ENCODE measurements at regions not wholly inside any gene's neighbourhood (a gene's known extent, or its start where the extent isn't known, plus 50 kb on each side); places are given as distances from the start of the nearest gene placed in this dataset.
"Not testable (repeated sequence)": the region's sequence is repeated elsewhere in the genome, so short reads cannot be mapped to it uniquely, and the experiment has no call there.

DNA sequence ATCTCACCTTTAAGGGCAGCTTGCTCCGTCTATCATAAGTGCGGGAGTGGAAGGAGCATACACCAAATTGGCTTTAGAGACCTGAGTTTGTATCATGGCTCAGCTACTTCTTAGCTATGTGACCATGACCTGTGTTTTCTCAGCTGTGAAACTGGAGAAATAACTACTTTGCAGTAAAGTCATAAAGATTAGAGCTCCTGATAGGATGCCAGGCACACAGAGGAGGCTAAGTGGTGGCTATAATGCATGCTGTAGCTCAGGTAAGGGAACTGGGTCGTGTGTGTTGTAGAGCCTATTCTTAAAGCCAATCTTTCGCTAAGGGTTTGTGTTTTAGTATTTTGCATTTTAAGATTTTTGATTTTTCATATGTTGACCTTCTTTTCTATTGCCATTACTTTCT, 451.5 kb upstream of the MAN1A1 start:
- in situ Hi-C loops (cut with HindIII; ENCODE audit: low pct_unique_long_range_greater_than_20kb, low sequenced_read_pairs) = no loop called here
- DNase-seq (ENCODE audit: low read depth) = no peak

DNA sequence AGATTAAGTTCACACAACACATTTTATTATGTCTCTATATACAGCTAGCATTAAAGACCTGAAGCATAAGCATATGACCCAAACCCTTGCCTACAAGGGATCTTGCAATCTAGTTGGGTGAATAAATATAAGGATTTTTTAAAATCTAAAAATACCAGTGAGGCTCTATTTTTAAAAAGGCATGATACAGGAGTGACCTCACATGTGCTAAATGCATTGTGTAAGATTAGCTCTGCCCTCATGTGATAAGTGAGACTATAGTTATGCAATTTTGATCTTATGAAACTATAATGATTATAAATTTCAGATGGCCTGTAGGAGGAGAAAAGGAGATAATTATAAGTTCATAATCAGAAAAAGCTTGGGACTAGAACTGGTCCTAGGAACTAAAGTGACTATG, 451.0 kb upstream of the MAN1A1 start:
- in situ Hi-C loops (cut with HindIII; ENCODE audit: low pct_unique_long_range_greater_than_20kb, low sequenced_read_pairs) = no loop called here
- no peak for DNase-seq (ENCODE audit: low read depth)

DNA sequence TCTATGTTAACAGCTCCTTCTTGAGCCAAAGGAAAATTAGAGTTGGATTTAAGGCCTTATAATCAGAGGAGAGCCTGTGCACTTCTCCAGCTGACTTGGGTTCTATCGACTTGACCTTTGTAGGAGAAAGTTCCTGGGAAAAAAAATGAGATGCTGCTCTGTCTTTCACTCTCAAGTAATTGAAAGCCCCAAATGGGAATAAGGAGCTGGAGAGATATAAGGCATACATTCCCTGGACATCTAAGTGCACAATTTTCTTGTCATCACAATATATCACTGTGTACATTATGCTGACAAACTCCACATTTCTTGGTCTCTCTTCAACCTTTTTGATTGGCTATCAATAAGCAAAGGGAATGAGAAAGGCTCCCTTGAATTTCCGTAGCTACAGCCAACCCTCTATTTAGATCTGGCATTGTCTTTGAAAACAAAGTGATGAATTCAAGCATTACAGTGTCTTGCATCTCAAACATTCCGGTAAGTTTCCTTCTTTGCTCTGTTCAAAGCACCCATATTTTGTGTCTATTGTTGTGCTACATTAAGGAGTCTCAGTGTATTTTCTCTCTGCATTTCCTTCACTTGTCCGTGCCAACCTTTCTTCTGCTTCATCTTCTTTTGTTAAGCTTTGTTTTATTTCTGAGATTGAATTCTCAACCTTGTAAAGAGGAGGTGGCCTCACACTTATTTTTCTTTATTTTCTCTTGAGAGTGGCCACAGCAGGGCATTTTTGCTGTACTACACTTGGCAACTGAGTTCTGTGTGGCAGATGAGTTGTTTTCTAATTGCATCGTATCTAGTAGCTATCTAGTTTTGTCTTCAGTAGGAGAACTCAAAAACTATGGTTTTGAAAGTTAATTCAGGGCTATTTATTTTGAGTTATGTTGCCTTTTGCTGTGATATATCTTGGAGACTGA, 450.3 kb upstream of the MAN1A1 start:
- no peak for DNase-seq (ENCODE audit: low read depth)
- in situ Hi-C loops (cut with HindIII; ENCODE audit: low pct_unique_long_range_greater_than_20kb, low sequenced_read_pairs) = no loop called here

DNA sequence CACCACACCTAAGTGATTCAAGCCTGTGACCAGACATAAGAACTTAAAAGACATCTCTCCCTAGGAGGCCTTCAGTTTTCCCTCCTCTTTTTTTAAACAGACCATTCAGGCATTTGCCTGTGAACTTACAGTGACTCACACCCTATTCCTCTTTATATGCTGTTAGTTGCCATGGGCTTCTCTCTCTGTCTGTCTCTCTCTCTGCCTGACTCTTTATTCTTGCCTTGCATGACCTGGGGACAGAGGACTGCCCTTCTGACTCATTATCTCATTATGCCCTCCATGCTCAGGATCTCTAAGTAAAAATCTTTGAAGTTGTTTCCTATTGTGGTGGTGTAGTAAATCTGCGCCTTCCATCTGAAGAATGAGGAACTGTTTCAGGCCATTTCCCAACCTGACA, 442.2 kb upstream of the MAN1A1 start:
- in situ Hi-C loops (cut with HindIII; ENCODE audit: low pct_unique_long_range_greater_than_20kb, low sequenced_read_pairs) = no loop called here
- DNase-seq (ENCODE audit: low read depth) = no peak

- in situ Hi-C loops (cut with HindIII; ENCODE audit: low pct_unique_long_range_greater_than_20kb, low sequenced_read_pairs) = no loop called here
- DNase-seq (ENCODE audit: low read depth) = no peak
These were observed 431.8 kb upstream of the MAN1A1 start for GRCh38 chr6:119781365-119781764.

GRCh38 chr6:119768201-119768600, 418.6 kb upstream of the MAN1A1 start:
- in situ Hi-C loops (cut with HindIII; ENCODE audit: low pct_unique_long_range_greater_than_20kb, low sequenced_read_pairs) = no loop called here
- no peak for DNase-seq (ENCODE audit: low read depth)

DNA sequence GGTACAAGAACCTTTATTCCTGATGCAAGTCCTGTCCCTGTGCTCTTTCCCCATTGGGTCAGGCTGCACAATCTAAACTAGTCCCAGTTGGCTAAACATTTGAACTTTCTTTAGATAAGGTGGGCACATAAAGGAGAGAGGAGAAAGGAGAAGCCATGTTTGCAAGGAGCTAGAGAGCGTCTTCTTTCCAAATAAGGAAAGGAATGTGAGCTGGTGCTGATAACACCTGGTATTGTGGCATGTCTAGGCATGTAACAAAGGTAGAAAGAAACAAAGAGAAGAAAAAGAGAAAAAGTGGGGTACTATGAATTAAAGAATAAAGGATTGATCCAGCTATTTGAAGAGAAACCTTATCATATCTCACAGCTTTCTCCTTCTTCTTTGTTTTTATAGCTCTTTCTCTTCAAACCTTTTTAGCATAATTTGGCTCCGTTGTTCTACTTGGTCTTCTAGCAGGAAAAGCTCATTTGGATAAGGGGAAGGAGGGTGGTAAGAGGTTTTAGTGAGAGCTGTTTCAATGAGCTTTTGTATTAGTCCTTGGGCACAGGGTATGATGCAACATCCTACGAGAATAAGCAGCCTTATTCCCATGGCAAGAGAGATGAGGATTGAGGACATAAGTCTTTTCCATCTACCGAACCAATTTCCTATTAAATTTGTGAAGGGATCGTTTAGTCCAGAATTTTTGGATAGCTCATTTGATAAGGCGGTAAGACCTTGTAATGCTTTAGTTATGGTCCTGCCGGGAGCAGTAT, 415.5 kb upstream of the MAN1A1 start:
- in situ Hi-C loops (cut with HindIII; ENCODE audit: low pct_unique_long_range_greater_than_20kb, low sequenced_read_pairs) = no loop called here
- no peak for DNase-seq (ENCODE audit: low read depth)

DNA sequence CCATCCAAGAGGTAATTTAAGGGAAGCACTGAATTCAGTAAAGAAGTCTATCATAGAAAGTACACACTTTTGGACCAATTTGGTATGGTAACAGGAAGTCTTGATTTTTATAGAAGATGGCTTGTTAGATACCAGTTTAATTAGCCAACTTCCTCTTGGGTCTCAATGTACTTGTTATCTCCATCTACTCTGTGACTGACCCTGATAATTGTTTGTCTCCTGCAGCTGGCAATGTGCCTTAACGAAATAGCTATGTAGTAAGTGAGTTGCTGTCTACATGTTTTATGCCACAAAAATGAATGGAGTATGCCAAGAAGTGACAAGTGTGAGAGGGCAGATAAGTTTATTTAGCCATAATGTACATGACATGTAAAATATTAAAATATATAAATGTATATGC, 410.5 kb upstream of the MAN1A1 start:
- in situ Hi-C loops (cut with HindIII; ENCODE audit: low pct_unique_long_range_greater_than_20kb, low sequenced_read_pairs) = no loop called here
- no peak for DNase-seq (ENCODE audit: low read depth)

DNA sequence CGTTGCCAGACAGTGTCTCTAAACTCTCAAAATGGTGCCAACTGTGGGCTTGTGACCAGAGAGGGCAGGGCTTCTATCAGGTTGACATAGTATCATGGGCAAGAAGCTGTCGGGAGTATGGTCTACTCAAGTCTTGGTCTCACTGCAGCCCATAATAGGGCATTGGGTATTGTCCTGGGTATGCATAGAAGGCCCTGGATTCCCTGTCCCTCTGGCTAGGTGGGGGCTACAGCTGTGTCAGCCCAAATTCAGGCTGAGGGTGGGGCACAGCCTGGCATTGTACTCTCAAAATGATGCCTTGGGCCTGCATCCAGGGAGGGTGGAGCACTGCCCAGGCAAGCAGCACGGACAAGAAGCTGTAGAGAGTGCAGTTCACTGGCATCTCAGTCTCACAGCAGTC, 408.8 kb upstream of the MAN1A1 start:
- in situ Hi-C loops (cut with HindIII; ENCODE audit: low pct_unique_long_range_greater_than_20kb, low sequenced_read_pairs) = no loop called here
- DNase-seq (ENCODE audit: low read depth) = no peak

- no peak for DNase-seq (ENCODE audit: low read depth)
- in situ Hi-C loops (cut with HindIII; ENCODE audit: low pct_unique_long_range_greater_than_20kb, low sequenced_read_pairs) = no loop called here
These were observed 407.9 kb upstream of the MAN1A1 start for GRCh38 chr6:119757467-119757866.

DNA sequence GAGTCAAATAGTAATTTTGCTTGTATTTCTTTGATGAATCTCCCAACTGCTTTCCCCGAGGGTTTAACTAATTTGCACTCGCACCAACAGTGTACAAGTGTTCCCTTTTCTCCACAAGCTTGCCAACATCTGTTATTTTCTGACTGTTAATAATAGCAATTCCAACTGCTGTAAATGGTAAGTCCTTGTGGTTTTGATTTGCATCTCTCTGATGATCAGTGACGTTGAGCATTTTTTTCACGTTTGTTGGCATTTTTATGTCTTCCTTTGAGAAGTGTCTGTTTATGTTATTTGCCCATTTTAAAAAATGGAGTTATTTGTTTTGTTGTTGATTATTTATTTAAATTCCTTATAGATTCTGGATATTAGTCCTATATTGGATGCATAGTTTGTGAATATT, 399.8 kb upstream of the MAN1A1 start:
- in situ Hi-C loops (cut with HindIII; ENCODE audit: low pct_unique_long_range_greater_than_20kb, low sequenced_read_pairs) = no loop called here
- no peak for DNase-seq (ENCODE audit: low read depth)

- in situ Hi-C loops (cut with HindIII; ENCODE audit: low pct_unique_long_range_greater_than_20kb, low sequenced_read_pairs) = not testable (repeated sequence)
These were observed 399.0 kb upstream of the MAN1A1 start for GRCh38 chr6:119748535-119748934.

GRCh38 chr6:119742188-119742803, 392.7 kb upstream of the MAN1A1 start:
- peak; percentile 10 for DNase-seq (ENCODE audit: low read depth)
- in situ Hi-C loops (cut with HindIII; ENCODE audit: low pct_unique_long_range_greater_than_20kb, low sequenced_read_pairs) = no loop called here

More at GRCh38 chr6:119748535-119748934, 399.0 kb upstream of the MAN1A1 start:
- DNase-seq (ENCODE audit: low read depth) = not testable (repeated sequence)

DNA sequence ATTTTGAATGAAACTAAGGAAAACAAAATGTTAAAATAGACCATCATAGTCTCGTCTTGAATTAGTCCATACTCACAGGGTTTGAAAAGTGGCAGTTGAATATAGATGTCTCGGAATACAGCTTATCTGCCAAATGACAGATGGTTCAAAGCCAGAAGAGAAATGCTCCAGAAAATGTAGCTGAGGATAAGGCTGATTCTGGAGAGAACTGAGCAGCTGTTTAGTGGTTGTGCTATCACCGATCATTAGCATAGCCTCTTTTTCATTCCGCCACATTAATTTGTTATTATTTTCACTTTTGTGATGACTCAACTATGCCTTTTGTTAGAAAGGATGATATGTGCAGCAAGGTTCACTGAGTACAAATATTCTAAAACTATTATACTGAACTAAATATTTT, 390.2 kb upstream of the MAN1A1 start:
- in situ Hi-C loops (cut with HindIII; ENCODE audit: low pct_unique_long_range_greater_than_20kb, low sequenced_read_pairs) = no loop called here
- no peak for DNase-seq (ENCODE audit: low read depth)

- no peak for DNase-seq (ENCODE audit: low read depth)
- in situ Hi-C loops (cut with HindIII; ENCODE audit: low pct_unique_long_range_greater_than_20kb, low sequenced_read_pairs) = no loop called here
These were observed 388.9 kb upstream of the MAN1A1 start for GRCh38 chr6:119738425-119738824.

DNA sequence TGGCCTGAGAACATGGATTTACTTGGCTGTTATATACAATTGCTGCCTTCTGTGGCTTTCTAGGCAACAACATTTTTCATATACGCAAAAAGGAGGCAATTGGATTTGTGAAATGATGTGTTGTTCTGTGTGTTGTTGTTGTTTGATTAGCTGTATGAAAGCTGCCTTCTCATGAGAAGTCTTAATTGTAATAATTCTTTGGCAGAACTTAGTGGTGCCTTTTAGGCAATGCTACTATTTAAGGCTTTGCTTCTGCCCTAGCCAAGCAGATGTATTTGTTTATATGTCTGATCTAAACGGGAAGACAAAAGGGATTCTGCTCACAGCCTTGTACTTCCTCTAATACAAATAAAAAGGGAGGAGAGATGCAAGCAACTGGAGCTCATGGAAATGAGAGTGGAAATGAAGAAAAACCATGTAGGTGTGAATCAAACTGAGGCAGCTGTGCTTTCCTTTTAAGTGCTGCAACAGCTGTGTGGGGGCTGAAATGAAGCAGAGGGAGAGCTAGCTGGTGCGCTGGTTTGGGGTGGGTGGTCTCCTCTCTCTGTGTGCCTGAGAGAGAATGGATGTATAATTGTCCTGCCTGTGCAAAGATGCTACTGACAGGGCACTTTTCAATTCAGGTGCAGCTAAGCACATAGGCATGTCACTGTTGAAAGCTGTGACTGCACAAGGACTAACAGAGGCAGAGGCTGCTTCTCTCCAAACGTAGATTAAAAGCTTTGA, 386.9 kb upstream of the MAN1A1 start:
- DNase-seq (ENCODE audit: low read depth) = no peak
- in situ Hi-C loops (cut with HindIII; ENCODE audit: low pct_unique_long_range_greater_than_20kb, low sequenced_read_pairs) = no loop called here

- no peak for DNase-seq (ENCODE audit: low read depth)
- in situ Hi-C loops (cut with HindIII; ENCODE audit: low pct_unique_long_range_greater_than_20kb, low sequenced_read_pairs) = no loop called here
These were observed 386.0 kb upstream of the MAN1A1 start for GRCh38 chr6:119735530-119735929.

DNA sequence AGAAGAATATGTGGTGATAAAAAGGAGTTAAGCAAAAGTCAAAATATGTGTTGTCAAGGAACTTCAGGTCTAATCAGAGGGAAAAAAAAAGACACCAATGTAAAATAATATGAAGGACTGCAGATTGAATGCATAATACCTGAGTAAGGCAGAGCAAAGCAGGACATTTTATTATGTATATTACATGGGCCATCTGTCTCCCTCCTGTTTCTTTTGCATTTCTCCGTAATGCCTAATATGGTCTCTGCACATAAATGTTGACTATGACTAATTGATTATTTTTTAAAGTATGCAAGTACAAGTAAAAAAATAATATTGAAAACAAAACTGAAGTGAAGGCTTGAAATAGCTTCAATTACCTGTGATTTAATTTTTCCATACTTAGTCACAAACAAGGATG, 384.7 kb upstream of the MAN1A1 start:
- in situ Hi-C loops (cut with HindIII; ENCODE audit: low pct_unique_long_range_greater_than_20kb, low sequenced_read_pairs) = no loop called here
- no peak for DNase-seq (ENCODE audit: low read depth)

- DNase-seq (ENCODE audit: low read depth) = no peak
- in situ Hi-C loops (cut with HindIII; ENCODE audit: low pct_unique_long_range_greater_than_20kb, low sequenced_read_pairs) = no loop called here
These were observed 379.4 kb upstream of the MAN1A1 start for GRCh38 chr6:119728935-119729334.
